Heart left ventricle (tissue), 16 donors: ENCODE measurements at regions not wholly inside any gene's neighbourhood (a gene's known extent, or its start where the extent isn't known, plus 50 kb on each side); places are given as distances from the start of the nearest gene placed in this dataset.
A peak's percentile ranks its signal among the peaks of the same experiment; 100 is the strongest.

ENCODE experiments used
- ATAC-seq, 4 donors: fragments of 200-7000 bp; cut with Tn5 transposase; one replicate each; pipeline ENCODE4 v1.9.1; 2020 to 2022; ENCODE audit warnings: moderate library complexity in 4 of 4, mild to moderate bottlenecking in 3 of 4, moderate number of reproducible peaks in 1 of 4
- DNase-seq, 5 donors: peaks; one replicate each; pipeline ENCODE4 v3.0.0-alpha.2; 2020
- H3K27ac ChIP-seq, 12 donors: fragments of 200-600 bp; sonication (generic) in 4 of 12; one replicate each; pipeline versions ENCODE4 v1.5.0 to v1.8.0; 2016 to 2022; ENCODE audit warnings: mild to moderate bottlenecking in 2 of 12
- H3K27me3 ChIP-seq, 9 donors: fragments of 200-600 bp; sonication (generic) in 2 of 9; one replicate each; pipeline versions ENCODE4 v1.5.1 to v1.8.0; 2016 to 2022; ENCODE audit warnings: mild to moderate bottlenecking in 3 of 9
- H3K36me3 ChIP-seq, 9 donors: fragments of 200-600 bp; sonication (generic) in 2 of 9; one replicate each; pipeline versions ENCODE4 v1.5.0 to v1.8.0; 2018 to 2022; ENCODE audit warnings: mild to moderate bottlenecking in 2 of 9
- H3K4me1 ChIP-seq, 12 donors: fragments of 200-600 bp; sonication (generic) in 4 of 12; one replicate each; pipeline versions ENCODE4 v1.5.0 to v1.8.0; 2016 to 2022; ENCODE audit warnings: mild to moderate bottlenecking in 3 of 12
- H3K4me3 ChIP-seq, 12 donors: fragments of 200-600 bp; sonication (generic) in 4 of 12; one replicate each; pipeline versions ENCODE4 v1.5.0 to v1.8.0; 2017 to 2022; ENCODE audit warnings: mild to moderate bottlenecking in 9 of 12, moderate library complexity in 4 of 12
- H3K9me3 ChIP-seq, 12 donors: fragments of 200-600 bp; sonication (generic) in 4 of 12; one replicate each; pipeline versions ENCODE4 v1.5.0 to v1.8.0; 2016 to 2022; ENCODE audit warnings: mild to moderate bottlenecking in 1 of 12
- CTCF ChIP-seq, 12 donors: fragments of 200-600 bp; sonication (generic) in 4 of 12; IDR thresholded peaks; one replicate each; pipeline versions ENCODE4 v1.5.0 to v1.8.0; 2018 to 2022; ENCODE audit warnings: antibody characterized with exemption in 12 of 12, mild to moderate bottlenecking in 5 of 12
- POLR2A ChIP-seq, 2 donors: fragments of 450-650 bp; IDR thresholded peaks; one replicate each; pipeline ENCODE4 v1.6.1; 2017; ENCODE audit warnings: antibody characterized with exemption in 2 of 2, mild to moderate bottlenecking in 2 of 2, moderate library complexity in 2 of 2
- WGBS, 4 donors: extraction: QIAGEN DNeasy Blood & Tissue Kit in 2 of 4; methylation state at CpG; one replicate each; pipeline versions ENCODE4 v1.1.5 to v1.1.7; 2013 to 2018; 5-methylcytosine and 5-hydroxymethylcytosine counted together
- intact Hi-C, 10 donors: fragments of 100-400 bp; cut with DNase I; formaldehyde crosslinking; loops; one replicate each; pipeline versions ENCODE4 v1.11.1 to v1.14.2; 2022
- donor health status: ischemic (EF 13 %, LVEDD 7.1; RV severe dilation, severe dysfunction).
- donor health status: healthy with polysubstance abuse.
- donor health status: DM: no; HTN: yes; CAD: no.
- donor health status: DM: no; HTN: no; CAD: no.
- donor health status: ischemic (EF 25% LVEDD 6.9; RV normal size, moderate dysfunction).
- donor health status: ischemic (EF 25% LVEDD 5.7; RV mildly dilated, moderate dysfunction).
- donor health status: healthy.
- donor health status: DM: yes; HTN: yes; CAD: no.
- donor health status: ischemic (EF 35%, LVEDD 5.7; RV mildly dilated, moderate dysfunction).
- donor health status: nonischemic (EF 11% LVEDD 7.7; RV severe dilation, severe dysfunction).
- donor health status: DM: yes; HTN: yes; CAD: no.
- donor health status: PGD.
- donor health status: ischemic (EF 29% LVEDD 5.4; RV normal size, mild dysfunction).
- donor health status: nonischemic (EF 23%, LVEDD 6.1; RV moderate dilation, normal function).

- TF ChIP-seq POLR2A (IDR thresholded peaks at IDR 0.05), result no peak
- peaks cover 0 to 56% (median 25%) of the 10 kb centered on the region in 12 donors for H3K4me1 ChIP-seq
- H3K36me3 ChIP-seq, result no peaks in the 10 kb centered on the region
- H3K4me3 ChIP-seq, result no peak overlapping the region
- peak overlapping the region in 1 of 12 donors; percentile 86 for H3K27ac ChIP-seq
- ATAC-seq (no peak), DNase-seq (no peak)
- no peaks in the 10 kb centered on the region for H3K27me3 ChIP-seq
- intact Hi-C loops, result no loop called here
- no peaks in the 10 kb centered on the region for H3K9me3 ChIP-seq
Observed at GRCh38 chr6:113629256-113629655, 227.9 kb upstream of the MARCKS start.

- H3K9me3 ChIP-seq, result no peaks in the 10 kb centered on the region
- no peak overlapping the region for H3K4me3 ChIP-seq
- peaks cover 0 to 65% (median 25%) of the 10 kb centered on the region in 12 donors for H3K4me1 ChIP-seq
- ATAC-seq, result no peak
- WGBS, 4 donors, result 43 to 54% (median 43%) methylated on average over 1 of the region's 1 CpG
- intact Hi-C loops, result no loop called here
- no peaks in the 10 kb centered on the region for H3K36me3 ChIP-seq
- peak in 1 of 5 donors; percentile 30 for DNase-seq
- H3K27ac ChIP-seq, result peak overlapping the region in 2 of 12 donors; percentile 5 to 86
- TF ChIP-seq CTCF (IDR thresholded peaks at IDR 0.05) (no peak), POLR2A (IDR thresholded peaks at IDR 0.05) (no peak)
- H3K27me3 ChIP-seq, result no peaks in the 10 kb centered on the region
Observed at GRCh38 chr6:113629975-113630737, 227.0 kb upstream of the MARCKS start.

- no peaks in the 10 kb centered on the region for H3K9me3 ChIP-seq
- WGBS, 4 donors, result 72 to 76% (median 74%) methylated on average over 7 of the region's 7 CpGs
Observed at GRCh38 chr6:113630738-113631535, 226.2 kb upstream of the MARCKS start.

GRCh38 chr6:113631666-113632065 lies 225.5 kb upstream of the MARCKS start:
- no peak for ATAC-seq
- TF ChIP-seq POLR2A (IDR thresholded peaks at IDR 0.05) (no peak), CTCF (IDR thresholded peaks at IDR 0.05) (no peak)
- Histone ChIP-seq H3K27ac (peak overlapping the region in 6 of 12 donors; percentile 5 to 86 (median 36)), H3K36me3 (no peaks in the 10 kb centered on the region), H3K4me3 (no peak overlapping the region), H3K4me1 (peaks cover 0 to 77% (median 25%) of the 10 kb centered on the region in 12 donors), H3K27me3 (no peaks in the 10 kb centered on the region), H3K9me3 (no peaks in the 10 kb centered on the region)
- no peak for DNase-seq
- intact Hi-C loops, result no loop called here
- 73 to 94% (median 89%) methylated on average over 3 of the region's 3 CpGs for WGBS, 4 donors

More at GRCh38 chr6:113630738-113631535, 226.2 kb upstream of the MARCKS start:
- DNase-seq (peak in 1 of 5 donors; percentile 24), ATAC-seq (peak; percentile 43 to 79 (median 75))
- H3K4me3 ChIP-seq, result peak overlapping the region in 1 of 12 donors; percentile 31
- H3K4me1 ChIP-seq, result peaks cover 0 to 73% (median 25%) of the 10 kb centered on the region in 12 donors
- H3K27me3 ChIP-seq, result no peaks in the 10 kb centered on the region
- intact Hi-C loops, result no loop called here
- TF ChIP-seq POLR2A (IDR thresholded peaks at IDR 0.05), result no peak
- TF ChIP-seq CTCF (IDR thresholded peaks at IDR 0.05), result no peak
- H3K27ac ChIP-seq, result peak overlapping the region in 7 of 12 donors; percentile 5 to 86 (median 35)
- H3K36me3 ChIP-seq, result no peaks in the 10 kb centered on the region
